ENCODE measurements at regions not wholly inside any gene's neighbourhood (a gene's known extent, or its start where the extent isn't known, plus 50 kb on each side); places are given as distances from the start of the nearest gene placed in this dataset.

DNA sequence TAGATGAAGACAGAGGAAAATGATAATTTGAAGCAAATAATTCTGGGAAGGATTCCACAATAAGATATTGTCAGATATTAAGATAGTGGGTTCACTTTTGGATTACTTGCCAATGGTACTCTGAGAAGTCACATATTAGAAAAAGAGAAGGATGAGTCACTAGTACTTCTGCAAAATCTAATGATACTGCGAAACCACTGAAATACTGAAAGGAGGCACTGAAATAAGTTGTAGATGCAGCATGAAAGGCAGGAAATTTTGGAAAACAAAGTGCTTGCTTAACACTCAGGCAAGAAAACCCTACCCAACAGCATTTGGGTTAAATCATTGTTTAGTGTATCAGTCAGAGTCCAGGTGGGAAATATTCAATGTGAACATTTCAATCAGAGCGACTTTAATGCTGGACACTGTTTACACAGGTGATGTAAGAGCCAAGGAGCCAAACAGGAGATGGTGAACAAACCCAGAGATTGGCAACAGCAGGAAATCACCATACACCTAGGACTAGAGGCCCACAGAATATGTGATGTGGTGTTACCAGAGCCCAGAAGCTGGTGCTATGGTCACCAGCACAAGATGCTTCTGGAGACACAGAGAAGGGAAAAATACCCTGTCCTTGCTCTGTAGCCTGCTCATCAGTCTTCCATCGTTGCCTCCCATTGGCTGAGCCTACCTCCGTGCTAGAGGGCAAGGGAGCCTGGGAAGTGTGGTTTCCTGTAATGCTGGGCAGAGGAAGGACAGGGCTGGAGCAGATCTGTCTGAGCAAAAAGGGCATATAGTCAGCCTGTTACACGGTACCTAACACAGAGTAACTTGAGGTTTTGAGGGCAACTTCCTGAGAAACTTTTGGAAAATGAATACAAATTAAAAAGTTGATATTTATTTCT is 204.7 kb upstream of the ITGA4 start:
- DNase-seq: no peak

DNA sequence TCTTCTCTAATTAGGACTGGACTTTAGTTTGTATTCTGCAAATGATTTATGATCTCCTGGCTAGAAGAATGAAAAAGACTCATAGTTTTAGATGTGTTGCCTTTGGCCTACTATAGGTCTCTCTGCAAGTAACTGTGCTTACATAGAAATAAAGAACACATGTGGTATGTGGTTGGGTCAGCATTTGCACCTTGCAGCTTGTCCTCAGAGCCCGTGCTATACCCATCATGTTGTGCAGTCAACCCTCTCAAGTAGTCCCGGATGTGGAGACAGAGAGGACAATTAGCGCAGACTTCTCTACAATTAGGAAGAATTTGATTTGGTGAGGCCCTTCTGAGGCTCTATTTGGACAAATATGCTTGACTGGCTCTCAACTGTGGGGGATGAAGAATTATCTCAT is 203.7 kb upstream of the ITGA4 start:
- no peak for DNase-seq

GRCh38 chr2:181255651-181256050 is 201.5 kb upstream of the ITGA4 start:
- no peak for DNase-seq

GRCh38 chr2:181258720-181259119 is 198.5 kb upstream of the ITGA4 start:
- DNase-seq: peak; percentile 84

GRCh38 chr2:181262782-181263181 is 194.4 kb upstream of the ITGA4 start:
- no peak for DNase-seq

GRCh38 chr2:181264001-181264400 is 193.2 kb upstream of the ITGA4 start:
- peak; percentile 6 for DNase-seq

GRCh38 chr2:181264441-181264840 is 192.7 kb upstream of the ITGA4 start:
- DNase-seq: peak; percentile 43

DNA sequence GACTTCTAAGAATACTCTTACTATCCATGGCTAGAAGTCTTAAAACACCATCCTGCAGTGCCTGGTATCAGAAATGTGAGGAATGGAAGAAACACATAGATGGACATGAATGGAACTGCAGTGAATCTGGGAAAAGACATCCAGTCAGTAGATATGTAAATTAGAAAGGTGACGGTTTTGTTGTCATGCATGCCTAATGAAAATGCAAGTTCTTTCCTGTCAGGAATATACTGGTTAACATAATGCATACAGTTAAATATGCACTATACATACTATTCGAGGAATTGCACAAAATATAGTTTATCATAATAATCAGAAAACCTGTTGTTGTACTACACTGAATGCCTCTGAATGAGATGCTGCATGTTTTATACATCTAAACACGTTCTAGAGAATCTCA is 190.6 kb upstream of the ITGA4 start:
- DNase-seq: no peak

DNA sequence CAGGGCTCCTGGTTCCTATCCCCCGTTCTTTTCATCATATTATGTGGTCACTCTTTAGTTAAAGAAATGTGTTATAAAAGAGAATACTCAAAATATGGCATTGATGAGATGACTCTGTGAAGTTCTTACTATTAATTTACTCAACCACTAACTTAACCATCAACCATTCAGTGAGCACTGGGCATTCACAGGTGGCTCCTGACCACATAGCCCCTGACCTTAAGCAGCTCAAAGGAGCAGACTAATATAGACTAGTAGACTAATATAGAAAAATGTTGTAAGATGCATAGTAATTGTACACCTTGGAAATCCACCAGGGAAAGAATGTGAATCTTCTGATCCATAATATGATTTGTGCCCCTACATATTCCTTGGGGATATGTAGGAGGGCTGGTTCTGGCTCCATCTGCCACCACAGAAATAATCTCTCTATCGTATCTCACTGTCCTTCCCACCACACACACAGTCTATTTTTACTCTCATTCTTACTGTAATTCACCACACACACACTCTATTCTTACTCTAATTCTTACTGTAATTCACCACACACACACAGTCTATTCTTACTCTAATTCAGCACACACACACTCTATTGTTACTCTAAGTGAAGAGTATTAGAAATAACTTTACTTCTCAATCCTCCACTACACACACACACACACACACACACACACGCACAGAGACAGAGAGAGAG is 188.9 kb upstream of the ITGA4 start:
- DNase-seq: no peak

- no peak for DNase-seq
Observed at GRCh38 chr2:181273986-181274385, 183.2 kb upstream of the ITGA4 start.

GRCh38 chr2:181275643-181276070 is 181.5 kb upstream of the ITGA4 start:
- no peak for DNase-seq

GRCh38 chr2:181281206-181281832 is 175.9 kb upstream of the ITGA4 start:
- DNase-seq: no peak

DNA sequence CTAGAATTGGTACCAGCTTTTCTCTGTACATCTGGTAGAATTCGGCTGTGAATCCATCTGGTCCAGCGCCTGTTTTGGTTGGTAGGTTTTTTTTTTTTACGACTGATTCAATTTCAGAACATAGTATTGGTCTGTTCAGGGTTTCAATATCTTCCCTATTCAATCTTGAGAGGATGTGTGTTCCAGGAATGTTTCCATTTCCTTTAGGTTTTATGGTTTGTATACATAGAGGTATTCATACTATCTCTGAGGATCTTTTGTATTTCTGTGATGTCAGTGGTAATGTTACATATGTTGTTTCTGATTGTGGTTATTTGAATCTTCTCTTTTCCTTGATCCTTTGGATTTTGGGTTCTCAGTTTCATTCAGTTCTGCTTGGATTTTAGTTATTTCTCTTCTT is 172.1 kb upstream of the ITGA4 start:
- no peak for DNase-seq

GRCh38 chr2:181289698-181290097 is 167.5 kb upstream of the ITGA4 start:
- DNase-seq: no peak

GRCh38 chr2:181290182-181290581 is 167.0 kb upstream of the ITGA4 start:
- no peak for DNase-seq

GRCh38 chr2:181294979-181295378 is 162.2 kb upstream of the ITGA4 start:
- no peak for DNase-seq

DNA sequence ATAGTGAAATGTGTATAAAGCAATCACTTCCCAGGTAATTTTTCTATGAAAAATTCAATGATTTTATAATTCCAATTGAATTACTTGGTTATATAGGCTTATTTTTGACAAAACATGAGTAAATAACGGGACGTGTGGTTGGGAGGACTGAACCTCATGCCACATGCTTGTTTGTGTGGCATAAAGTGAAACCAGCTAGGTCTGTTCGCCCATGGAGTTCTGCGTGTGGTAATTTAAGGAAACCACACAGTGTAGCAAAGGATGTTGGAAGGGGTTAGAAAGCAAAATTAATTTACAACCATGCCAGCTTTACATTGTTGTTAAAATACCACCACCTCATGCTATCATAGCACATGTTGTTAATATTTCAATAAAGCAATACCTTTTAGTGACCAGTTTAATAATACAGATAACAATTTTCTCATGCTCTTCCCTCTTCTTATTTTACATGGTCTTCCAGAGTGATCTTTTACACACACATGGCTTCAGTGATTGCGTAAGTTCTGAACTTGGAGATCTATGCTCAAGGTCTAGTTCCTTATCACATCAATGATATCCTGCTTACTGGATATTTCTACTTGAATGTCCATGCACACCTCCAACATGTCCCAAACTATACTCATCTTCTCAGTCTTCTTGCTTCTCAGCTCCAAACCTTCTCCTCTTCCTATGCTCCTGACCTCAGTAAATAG is 156.4 kb upstream of the ITGA4 start:
- no peak for DNase-seq

DNA sequence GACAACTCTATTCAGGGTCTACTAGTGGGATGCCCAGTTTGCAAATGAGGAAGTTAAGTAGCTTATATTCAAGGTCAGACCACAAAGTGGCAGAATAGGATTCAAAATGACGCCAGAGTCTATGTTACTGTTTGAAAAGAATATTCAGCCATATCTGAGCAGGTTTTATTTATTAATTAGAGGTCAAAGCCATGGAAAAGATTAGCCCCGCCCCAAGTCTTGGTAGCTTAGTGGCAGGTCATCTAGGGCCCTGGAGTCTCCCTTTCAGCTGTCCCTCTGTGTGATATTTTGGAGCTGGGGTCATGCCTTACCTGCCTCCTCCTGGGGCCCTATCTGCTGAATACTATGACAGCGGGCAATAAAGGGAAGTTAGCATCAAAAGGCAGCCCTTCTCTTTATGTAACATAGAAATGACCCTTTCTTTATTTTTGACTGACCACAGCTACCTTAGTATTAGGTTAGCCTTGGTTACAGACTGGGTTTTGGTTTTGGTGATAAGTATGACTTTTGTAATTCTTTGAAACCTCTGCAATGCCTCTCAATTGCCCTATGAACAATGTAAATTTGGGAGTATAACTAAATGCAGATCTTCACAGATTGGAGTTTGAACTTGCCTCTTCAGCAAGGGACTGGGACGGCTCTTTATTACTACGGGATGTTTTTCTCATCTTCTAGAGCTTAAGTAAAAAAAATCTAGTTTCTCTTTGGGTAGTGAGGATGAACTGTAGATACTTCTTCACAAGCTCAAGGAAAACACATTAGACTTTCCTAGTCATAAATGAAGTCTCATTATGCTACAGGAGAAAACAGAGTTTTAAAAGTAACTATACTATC is 153.0 kb upstream of the ITGA4 start:
- DNase-seq: no peak

GRCh38 chr2:181305301-181306123 is 151.7 kb upstream of the ITGA4 start:
- no peak for DNase-seq

- DNase-seq: no peak
Observed at GRCh38 chr2:181306785-181307184, 150.4 kb upstream of the ITGA4 start.
